ENCODE measurements at regions not wholly inside any gene's neighbourhood (a gene's known extent, or its start where the extent isn't known, plus 50 kb on each side); places are given as distances from the start of the nearest gene placed in this dataset.

DNA sequence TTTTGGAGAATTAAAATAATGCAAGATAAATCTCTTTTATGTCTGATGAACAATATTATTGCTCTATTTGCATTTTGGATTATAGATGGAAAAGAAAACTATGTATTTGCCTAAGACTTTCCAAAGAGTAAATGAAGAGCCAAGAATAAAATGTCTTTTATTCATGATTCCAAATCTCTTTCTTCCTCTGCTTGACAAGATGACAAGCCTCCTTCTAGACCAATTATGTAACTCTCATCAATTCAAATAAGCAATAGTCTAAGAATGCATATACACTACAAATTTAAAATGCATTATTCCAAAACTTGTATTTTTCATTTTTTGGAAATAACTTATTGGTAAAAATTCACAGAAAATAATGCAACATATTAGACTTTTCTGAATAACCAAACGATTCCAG, 377.3 kb downstream of the GASK1B start (continued):
- TF ChIP-seq SMC3 (IDR thresholded peaks at IDR 0.05; ENCODE audit: borderline replicate concordance, low read length) (no peak), MEF2A (IDR thresholded peaks at IDR 0.05; ENCODE audit: insufficient read depth, low read depth, low read length) (no peak), WRNIP1 (IDR thresholded peaks at IDR 0.05; ENCODE audit: borderline replicate concordance, low read depth, low read length) (no peak), MYC (IDR thresholded peaks at IDR 0.05; ENCODE audit: insufficient read depth, insufficient read length, insufficient replicate concordance, low read length, severe bottlenecking) (no peak), NRF1 (conservative IDR thresholded peaks at IDR 0.05; ENCODE audit: low read depth, low read length) (no peak), CREM (IDR thresholded peaks at IDR 0.05; ENCODE audit: low read depth) (no peak), RCOR1 (conservative IDR thresholded peaks at IDR 0.05; ENCODE audit: low read depth, low read length) (no peak)
- TF ChIP-seq, protein P1, sequence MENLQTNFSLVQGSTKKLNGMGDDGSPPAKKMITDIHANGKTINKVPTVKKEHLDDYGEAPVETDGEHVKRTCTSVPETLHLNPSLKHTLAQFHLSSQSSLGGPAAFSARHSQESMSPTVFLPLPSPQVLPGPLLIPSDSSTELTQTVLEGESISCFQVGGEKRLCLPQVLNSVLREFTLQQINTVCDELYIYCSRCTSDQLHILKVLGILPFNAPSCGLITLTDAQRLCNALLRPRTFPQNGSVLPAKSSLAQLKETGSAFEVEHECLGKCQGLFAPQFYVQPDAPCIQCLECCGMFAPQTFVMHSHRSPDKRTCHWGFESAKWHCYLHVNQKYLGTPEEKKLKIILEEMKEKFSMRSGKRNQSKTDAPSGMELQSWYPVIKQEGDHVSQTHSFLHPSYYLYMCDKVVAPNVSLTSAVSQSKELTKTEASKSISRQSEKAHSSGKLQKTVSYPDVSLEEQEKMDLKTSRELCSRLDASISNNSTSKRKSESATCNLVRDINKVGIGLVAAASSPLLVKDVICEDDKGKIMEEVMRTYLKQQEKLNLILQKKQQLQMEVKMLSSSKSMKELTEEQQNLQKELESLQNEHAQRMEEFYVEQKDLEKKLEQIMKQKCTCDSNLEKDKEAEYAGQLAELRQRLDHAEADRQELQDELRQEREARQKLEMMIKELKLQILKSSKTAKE (IDR thresholded peaks at IDR 0.05; ENCODE audit: low read depth, poor library complexity, severe bottlenecking): no peak

GRCh38 chr4:157792716-157793115, 380.1 kb downstream of the GASK1B start:
- H4K20me1 ChIP-seq (ENCODE audit: control insufficient read depth, insufficient read depth): no peaks in the 10 kb centered on the region
- TF ChIP-seq BCL11A (IDR thresholded peaks at IDR 0.05; ENCODE audit: low read depth, low read length): no peak
- TF ChIP-seq HCFC1 (IDR thresholded peaks at IDR 0.05; ENCODE audit: low read length): no peak
- TF ChIP-seq, protein P2, sequence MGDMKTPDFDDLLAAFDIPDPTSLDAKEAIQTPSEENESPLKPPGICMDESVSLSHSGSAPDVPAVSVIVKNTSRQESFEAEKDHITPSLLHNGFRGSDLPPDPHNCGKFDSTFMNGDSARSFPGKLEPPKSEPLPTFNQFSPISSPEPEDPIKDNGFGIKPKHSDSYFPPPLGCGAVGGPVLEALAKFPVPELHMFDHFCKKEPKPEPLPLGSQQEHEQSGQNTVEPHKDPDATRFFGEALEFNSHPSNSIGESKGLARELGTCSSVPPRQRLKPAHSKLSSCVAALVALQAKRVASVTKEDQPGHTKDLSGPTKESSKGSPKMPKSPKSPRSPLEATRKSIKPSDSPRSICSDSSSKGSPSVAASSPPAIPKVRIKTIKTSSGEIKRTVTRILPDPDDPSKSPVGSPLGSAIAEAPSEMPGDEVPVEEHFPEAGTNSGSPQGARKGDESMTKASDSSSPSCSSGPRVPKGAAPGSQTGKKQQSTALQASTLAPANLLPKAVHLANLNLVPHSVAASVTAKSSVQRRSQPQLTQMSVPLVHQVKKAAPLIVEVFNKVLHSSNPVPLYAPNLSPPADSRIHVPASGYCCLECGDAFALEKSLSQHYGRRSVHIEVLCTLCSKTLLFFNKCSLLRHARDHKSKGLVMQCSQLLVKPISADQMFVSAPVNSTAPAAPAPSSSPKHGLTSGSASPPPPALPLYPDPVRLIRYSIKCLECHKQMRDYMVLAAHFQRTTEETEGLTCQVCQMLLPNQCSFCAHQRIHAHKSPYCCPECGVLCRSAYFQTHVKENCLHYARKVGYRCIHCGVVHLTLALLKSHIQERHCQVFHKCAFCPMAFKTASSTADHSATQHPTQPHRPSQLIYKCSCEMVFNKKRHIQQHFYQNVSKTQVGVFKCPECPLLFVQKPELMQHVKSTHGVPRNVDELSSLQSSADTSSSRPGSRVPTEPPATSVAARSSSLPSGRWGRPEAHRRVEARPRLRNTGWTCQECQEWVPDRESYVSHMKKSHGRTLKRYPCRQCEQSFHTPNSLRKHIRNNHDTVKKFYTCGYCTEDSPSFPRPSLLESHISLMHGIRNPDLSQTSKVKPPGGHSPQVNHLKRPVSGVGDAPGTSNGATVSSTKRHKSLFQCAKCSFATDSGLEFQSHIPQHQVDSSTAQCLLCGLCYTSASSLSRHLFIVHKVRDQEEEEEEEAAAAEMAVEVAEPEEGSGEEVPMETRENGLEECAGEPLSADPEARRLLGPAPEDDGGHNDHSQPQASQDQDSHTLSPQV (IDR thresholded peaks at IDR 0.05): no peak
- DNase-seq (ENCODE audit: low read depth, low spot score) (no peak), ATAC-seq (no peak), FAIRE-seq (no peak)
- SMC1A ChIA-PET (ENCODE audit: uncharacterized antibody, unreplicated experiment): no interaction called here
- no peaks in the 10 kb centered on the region for H3K36me3 ChIP-seq (ENCODE audit: control insufficient read depth in 2 of 2, insufficient read depth in 2 of 2, low read length in 1 of 2)
- no peaks in the 10 kb centered on the region for H3K9me3 ChIP-seq (replicated peaks; ENCODE audit: control insufficient read depth, insufficient read depth, low read length)
- H3K9ac ChIP-seq (ENCODE audit: control insufficient read depth, insufficient read depth, low read length): no peak overlapping the region
- H3K4me2 ChIP-seq (ENCODE audit: control insufficient read depth, insufficient read depth): no peak overlapping the region
- BruUV-seq (replicated peaks): no TSS peak
- H3K4me3 ChIP-seq: no peak overlapping the region
- no peaks in the 10 kb centered on the region for H3K4me1 ChIP-seq (ENCODE audit: control insufficient read depth, insufficient read depth, low read length)
- H3K27me3 ChIP-seq (replicated peaks in 1 of 2; ENCODE audit: control insufficient read depth in 2 of 2, insufficient read depth in 2 of 2, low read length in 1 of 2): no peaks in the 10 kb centered on the region
- CTCF ChIA-PET: no interaction called here
- H3K27ac ChIP-seq (ENCODE audit: control insufficient read depth, insufficient read depth): no peak overlapping the region
- intact Hi-C loops (cut with micrococcal nuclease; ENCODE audit: unreplicated experiment) (no loop called here), in situ Hi-C loops (cut with MboI) (no loop called here)
- RAD21 ChIA-PET (ENCODE audit: unreplicated experiment): no interaction called here
- no peak overlapping the region for H2AFZ ChIP-seq (ENCODE audit: control insufficient read depth, low read depth, low read length)
- POLR2A ChIA-PET: no interaction called here
- H3K79me2 ChIP-seq (ENCODE audit: control insufficient read depth, insufficient read depth, low read length): no peaks in the 10 kb centered on the region
